Coronary artery (tissue), 2 donors: ENCODE measurements at regions not wholly inside any gene's neighbourhood (a gene's known extent, or its start where the extent isn't known, plus 50 kb on each side); places are given as distances from the start of the nearest gene placed in this dataset.

Experiments
- DNase-seq: peaks from one replicate; pipeline ENCODE4 v3.0.0-alpha.2; 2017; ENCODE audit warnings: low spot score
- H3K27ac ChIP-seq, 2 donors: fragments of 200-600 bp; sonication (generic); one replicate each; pipeline ENCODE4 v1.5.1; 2016 to 2019
- H3K4me3 ChIP-seq: fragments of 200-600 bp; sonication (generic); 2 replicates; pipeline ENCODE4 v1.5.1; 2016; ENCODE audit warnings: mild to moderate bottlenecking, moderate library complexity
- TF ChIP-seq, protein P1 (sequence below): fragments of 200-600 bp; sonication (generic); IDR thresholded peaks from one replicate; pipeline ENCODE4 v1.5.1; 2019; ENCODE audit warnings: antibody characterized with exemption

DNA sequence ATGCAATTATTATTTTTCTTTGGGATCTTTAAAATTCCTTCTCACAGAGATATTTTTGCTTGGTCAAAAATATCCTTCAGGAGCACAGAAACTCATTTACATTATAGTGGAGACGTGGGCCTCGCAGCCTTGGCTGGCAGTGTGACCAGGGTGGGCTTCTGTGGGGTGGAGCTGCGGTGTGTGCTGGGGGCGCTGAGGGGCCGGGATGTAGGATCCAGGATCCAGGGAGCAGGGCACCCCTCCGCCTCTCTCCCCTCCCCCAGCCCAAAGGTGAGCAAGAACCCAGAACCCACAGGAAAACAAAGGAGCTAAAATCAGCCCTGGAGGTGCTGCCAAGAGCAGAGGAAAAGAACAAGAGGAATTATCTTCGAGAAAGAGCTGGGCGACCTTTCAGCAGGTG, 79.1 kb upstream of the OLFM1 start:
- Histone ChIP-seq H3K4me3 (no peak overlapping the region), H3K27ac (no peak overlapping the region)
- TF ChIP-seq, protein P1, sequence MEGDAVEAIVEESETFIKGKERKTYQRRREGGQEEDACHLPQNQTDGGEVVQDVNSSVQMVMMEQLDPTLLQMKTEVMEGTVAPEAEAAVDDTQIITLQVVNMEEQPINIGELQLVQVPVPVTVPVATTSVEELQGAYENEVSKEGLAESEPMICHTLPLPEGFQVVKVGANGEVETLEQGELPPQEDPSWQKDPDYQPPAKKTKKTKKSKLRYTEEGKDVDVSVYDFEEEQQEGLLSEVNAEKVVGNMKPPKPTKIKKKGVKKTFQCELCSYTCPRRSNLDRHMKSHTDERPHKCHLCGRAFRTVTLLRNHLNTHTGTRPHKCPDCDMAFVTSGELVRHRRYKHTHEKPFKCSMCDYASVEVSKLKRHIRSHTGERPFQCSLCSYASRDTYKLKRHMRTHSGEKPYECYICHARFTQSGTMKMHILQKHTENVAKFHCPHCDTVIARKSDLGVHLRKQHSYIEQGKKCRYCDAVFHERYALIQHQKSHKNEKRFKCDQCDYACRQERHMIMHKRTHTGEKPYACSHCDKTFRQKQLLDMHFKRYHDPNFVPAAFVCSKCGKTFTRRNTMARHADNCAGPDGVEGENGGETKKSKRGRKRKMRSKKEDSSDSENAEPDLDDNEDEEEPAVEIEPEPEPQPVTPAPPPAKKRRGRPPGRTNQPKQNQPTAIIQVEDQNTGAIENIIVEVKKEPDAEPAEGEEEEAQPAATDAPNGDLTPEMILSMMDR = no peak
- DNase-seq = no peak

DNA sequence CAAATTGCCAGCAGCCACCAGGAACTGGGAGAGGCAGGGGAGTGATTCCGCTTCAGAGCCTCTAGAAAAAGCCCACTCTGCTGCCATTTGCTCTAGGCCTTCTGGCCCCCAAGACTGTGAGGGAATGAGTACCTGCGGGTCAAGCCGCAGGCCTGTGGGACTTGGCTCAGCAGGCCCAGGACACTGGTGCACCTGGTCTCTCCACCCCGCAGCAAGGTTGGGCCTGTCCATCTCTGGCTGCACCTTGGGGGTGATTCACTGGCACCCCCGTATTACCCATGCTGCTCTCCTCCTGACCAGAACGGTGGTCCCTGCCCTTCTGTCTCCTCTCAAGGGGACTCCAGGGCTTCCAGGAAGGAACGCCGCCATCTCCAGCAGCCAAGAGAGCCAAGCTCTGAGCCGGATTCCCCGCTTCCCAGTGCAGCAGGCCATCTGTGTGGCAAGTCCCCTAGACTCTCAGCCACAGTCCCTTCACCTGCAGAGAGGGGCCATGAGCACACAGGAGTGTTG, 78.4 kb upstream of the OLFM1 start:
- H3K27ac ChIP-seq = no peak overlapping the region
- TF ChIP-seq, protein P1 = no peak
- no peak for DNase-seq
- H3K4me3 ChIP-seq = no peak overlapping the region

DNA sequence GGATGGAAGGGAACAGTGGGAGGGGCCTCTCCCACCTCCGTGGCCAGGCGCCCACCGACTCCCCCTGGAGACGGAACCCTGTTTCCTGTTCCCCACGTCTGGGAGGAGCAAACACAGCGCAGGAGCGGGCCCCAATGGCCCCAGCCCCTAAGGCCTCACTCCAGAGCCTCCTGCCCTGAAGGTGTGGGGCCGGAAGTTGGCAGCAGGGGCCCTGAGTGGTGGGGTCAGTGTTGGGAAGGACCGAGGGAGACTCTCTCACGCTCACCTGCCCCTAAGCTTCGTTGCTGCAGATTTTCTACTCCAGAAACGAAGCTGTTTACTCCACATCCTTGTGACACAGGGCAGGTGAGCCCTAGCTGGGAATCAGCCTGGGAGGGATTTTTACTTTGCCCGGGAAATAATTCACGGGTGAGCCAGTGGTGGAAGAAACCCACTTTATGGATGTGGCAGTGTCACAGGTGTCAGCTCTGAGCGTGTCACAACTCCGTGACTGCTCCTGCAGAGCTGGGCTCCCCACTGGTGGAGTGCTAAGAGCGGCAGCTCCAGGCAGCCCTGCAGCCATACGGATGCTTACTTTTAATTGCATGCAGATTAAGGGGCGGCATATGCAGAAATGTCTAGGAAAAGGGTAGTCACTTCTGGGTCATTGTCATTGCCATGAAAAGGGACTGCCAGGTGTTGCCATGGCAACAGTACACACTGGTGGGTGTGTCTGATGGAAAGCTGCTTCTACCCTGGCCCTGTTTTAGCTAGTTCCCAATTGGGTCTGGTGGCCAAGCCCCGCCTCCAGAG, 77.5 kb upstream of the OLFM1 start:
- TF ChIP-seq, protein P1 = no peak
- DNase-seq = no peak
- Histone ChIP-seq H3K4me3 (no peak overlapping the region), H3K27ac (no peak overlapping the region)

DNA sequence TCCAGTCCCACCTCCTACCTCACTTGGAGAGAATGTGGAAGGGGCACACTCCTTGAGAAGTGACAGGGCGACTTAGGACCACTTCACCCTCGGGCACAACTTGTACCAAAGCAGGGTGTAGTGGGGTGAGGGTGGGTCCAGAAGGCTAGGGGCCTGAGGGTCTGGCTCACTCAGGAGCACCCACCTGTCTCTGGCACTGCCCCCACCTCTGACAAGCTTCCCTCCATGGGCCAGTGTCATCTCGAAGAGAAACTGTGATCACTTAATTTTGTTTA, 76.9 kb upstream of the OLFM1 start:
- TF ChIP-seq, protein P1 = no peak
- Histone ChIP-seq H3K27ac (no peak overlapping the region), H3K4me3 (no peak overlapping the region)
- no peak for DNase-seq

DNA sequence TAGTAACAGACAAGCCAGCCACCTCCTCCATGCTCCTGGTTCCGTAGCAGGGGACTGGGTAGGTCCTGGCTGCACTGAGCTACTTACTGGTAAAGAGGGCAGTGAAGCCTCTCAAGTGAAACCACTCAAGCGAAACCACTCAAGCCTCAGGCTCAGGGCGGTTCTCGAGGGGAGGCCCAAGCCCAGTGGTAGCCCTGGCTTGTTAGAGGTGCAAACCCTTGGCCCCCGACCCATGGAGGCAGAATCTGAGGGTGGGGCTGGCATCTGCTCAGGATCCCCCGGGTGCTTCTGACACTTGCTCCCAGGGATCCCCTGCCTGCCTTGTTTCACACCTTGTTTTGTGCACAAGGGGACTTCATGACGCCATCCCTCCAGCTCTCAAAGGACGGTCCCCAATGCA, 76.5 kb upstream of the OLFM1 start:
- Histone ChIP-seq H3K4me3 (no peak overlapping the region), H3K27ac (no peak overlapping the region)
- TF ChIP-seq, protein P1 = no peak
- DNase-seq = no peak

DNA sequence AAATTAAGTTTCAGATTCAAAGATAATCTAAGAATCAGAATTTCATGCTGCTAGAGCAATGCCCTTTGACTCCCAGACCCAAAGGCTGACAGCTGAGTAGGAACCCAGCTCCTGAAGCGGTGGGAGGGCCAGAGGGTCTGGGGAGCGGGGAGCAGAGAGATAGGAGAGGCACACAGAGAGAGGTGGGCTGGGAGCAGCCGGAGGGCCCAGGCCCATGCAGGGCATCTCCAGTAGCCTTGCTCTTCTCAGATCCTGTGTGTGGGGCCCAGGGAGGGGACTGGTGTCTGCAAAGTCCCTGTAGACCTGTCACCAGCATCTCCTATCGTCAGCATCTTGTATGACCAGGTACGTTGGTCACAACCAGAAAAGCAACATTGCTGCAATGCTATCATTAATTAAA, 75.3 kb upstream of the OLFM1 start:
- TF ChIP-seq, protein P1 = no peak
- H3K4me3 ChIP-seq = no peak overlapping the region
- H3K27ac ChIP-seq = no peak overlapping the region
- DNase-seq = no peak

DNA sequence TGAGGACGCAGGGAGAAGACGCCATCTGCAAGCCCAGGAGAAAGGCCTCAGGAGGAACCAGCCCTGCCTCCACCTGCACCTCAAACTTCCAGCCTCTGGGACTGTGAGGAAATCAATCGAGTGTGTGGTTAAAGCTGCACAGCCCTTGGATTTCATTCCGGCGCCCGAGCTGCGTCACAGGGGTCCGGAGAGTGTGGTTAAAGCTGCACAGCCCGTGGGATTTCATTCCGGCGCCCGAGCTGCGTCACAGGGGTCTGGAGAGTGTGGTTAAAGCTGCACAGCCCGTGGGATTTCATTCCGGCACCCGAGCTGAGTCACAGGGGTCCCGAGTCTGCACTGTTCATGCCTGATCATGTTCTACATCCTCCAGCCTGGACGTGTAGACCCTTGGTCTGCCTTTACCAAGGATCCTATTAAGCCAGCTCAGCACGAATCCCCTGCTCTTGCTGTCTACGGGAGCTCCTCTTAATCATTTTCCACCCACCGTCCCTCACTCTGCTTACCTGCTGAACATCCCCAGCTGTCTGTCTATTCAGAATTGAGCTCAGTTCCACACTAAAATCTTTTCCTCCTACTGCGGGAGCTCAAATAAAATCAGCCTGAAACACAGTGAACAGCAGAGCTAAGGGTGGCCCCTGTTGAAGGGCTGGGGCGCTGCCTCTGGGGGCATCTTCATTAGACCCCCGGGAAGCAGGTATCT, 73.0 kb upstream of the OLFM1 start:
- no peak overlapping the region for H3K4me3 ChIP-seq
- no peak overlapping the region for H3K27ac ChIP-seq
- no peak for DNase-seq
- TF ChIP-seq, protein P1 = no peak
